Lung (tissue), 11 donors: ENCODE measurements at regions not wholly inside any gene's neighbourhood (a gene's known extent, or its start where the extent isn't known, plus 50 kb on each side); places are given as distances from the start of the nearest gene placed in this dataset.

ENCODE experiments used
- ATAC-seq: fragments of 200-7000 bp; cut with Tn5 transposase; one replicate; pipeline ENCODE4 v1.9.1; 2020; ENCODE audit warnings: moderate number of reproducible peaks; ENCODE audit not compliant: insufficient read depth, low FRiP score
- DNase-seq, 3 donors: peaks; one replicate each; pipeline ENCODE4 v3.0.0-alpha.2; 2013 to 2017
- H3K27ac ChIP-seq, 2 donors: one replicate each; pipeline ENCODE4 v1.5.1; 2013; ENCODE audit warnings: mild to moderate bottlenecking in 2 of 2, moderate library complexity in 2 of 2, control low read depth in 1 of 2, inconsistent platforms in 1 of 2, low read depth in 1 of 2, low read length in 1 of 2
- H3K27me3 ChIP-seq, 3 donors: one replicate each; pipeline ENCODE4 v1.5.1; 2013; ENCODE audit warnings: low read length in 2 of 3; ENCODE audit not compliant: control insufficient read depth in 3 of 3, insufficient read depth in 3 of 3
- H3K36me3 ChIP-seq, 4 donors: one replicate each; pipeline ENCODE4 v1.5.1; 2013; ENCODE audit warnings: low read length in 4 of 4, mild to moderate bottlenecking in 1 of 4, moderate library complexity in 1 of 4; ENCODE audit not compliant: control insufficient read depth in 4 of 4, insufficient read depth in 4 of 4
- H3K4me1 ChIP-seq, 5 donors: one replicate each; pipeline ENCODE4 v1.5.1; 2013; ENCODE audit warnings: low read length in 5 of 5, mild to moderate bottlenecking in 2 of 5, moderate library complexity in 1 of 5; ENCODE audit not compliant: control insufficient read depth in 5 of 5, insufficient read depth in 5 of 5
- H3K4me3 ChIP-seq: one replicate; pipeline ENCODE4 v1.5.1; 2013; ENCODE audit warnings: mild to moderate bottlenecking, control low read depth, moderate library complexity
- H3K9ac ChIP-seq, 2 donors: one replicate each; pipeline ENCODE4 v1.5.1; 2013; ENCODE audit warnings: low read length in 2 of 2, control low read depth in 1 of 2; ENCODE audit not compliant: insufficient read depth in 1 of 2
- H3K9me3 ChIP-seq, 4 donors: one replicate each; pipeline ENCODE4 v1.5.1; 2013; ENCODE audit warnings: low read length in 3 of 4, mild to moderate bottlenecking in 1 of 4, moderate library complexity in 1 of 4; ENCODE audit not compliant: control insufficient read depth in 4 of 4, insufficient read depth in 3 of 4
- CTCF ChIP-seq: IDR thresholded peaks from 2 replicates; pipeline ENCODE4 v1.5.1; 2012; ENCODE audit warnings: mild to moderate bottlenecking; ENCODE audit errors: control extremely low read depth, extremely low read depth
- WGBS, 2 donors: extraction: QIAGEN DNeasy Blood & Tissue Kit; methylation state at CpG; one replicate each; pipeline ENCODE4 v1.1.7; 2013; 5-methylcytosine and 5-hydroxymethylcytosine counted together
- donor health status: control.
- donor health status: control.
- donor health status: Bipolar disorder and iron deficiency.
- donor health status: healthy.
- donor health status: DM: yes; HTN: yes; CAD: no.

GRCh38 chr11:44446996-44447771 lies 118.3 kb upstream of the CD82 start:
- Histone ChIP-seq H3K4me3 (no peak overlapping the region), H3K9ac (no peak overlapping the region), H3K9me3 (no peaks in the 10 kb centered on the region), H3K27ac (no peak overlapping the region), H3K4me1 (peaks cover 0 to 5% (median 0%) of the 10 kb centered on the region in 5 donors), H3K27me3 (no peaks in the 10 kb centered on the region), H3K36me3 (no peaks in the 10 kb centered on the region)
- no peak for TF ChIP-seq CTCF
- DNase-seq (no peak), ATAC-seq (no peak)
- WGBS, 2 donors = 82 to 84% methylated on average over 9 of the region's 9 CpGs

GRCh38 chr11:44450295-44450932 lies 115.0 kb upstream of the CD82 start:
- DNase-seq (no peak), ATAC-seq (no peak)
- no peak for TF ChIP-seq CTCF
- WGBS, 2 donors = 76 to 84% methylated on average over 10 of the region's 10 CpGs
- Histone ChIP-seq H3K4me3 (no peak overlapping the region), H3K9me3 (no peaks in the 10 kb centered on the region), H3K27ac (no peak overlapping the region), H3K36me3 (no peaks in the 10 kb centered on the region), H3K4me1 (peaks cover 0 to 6% (median 0%) of the 10 kb centered on the region in 5 donors), H3K9ac (no peak overlapping the region), H3K27me3 (no peaks in the 10 kb centered on the region)

- Histone ChIP-seq H3K9ac (no peak overlapping the region), H3K4me1 (peaks cover 0 to 3% (median 0%) of the 10 kb centered on the region in 5 donors), H3K4me3 (no peak overlapping the region), H3K27me3 (no peaks in the 10 kb centered on the region), H3K27ac (no peak overlapping the region), H3K9me3 (no peaks in the 10 kb centered on the region), H3K36me3 (no peaks in the 10 kb centered on the region)
- WGBS, 2 donors = 90 to 93% methylated on average over 3 of the region's 3 CpGs
- ATAC-seq (no peak), DNase-seq (no peak)
- no peak for TF ChIP-seq CTCF
Observed at GRCh38 chr11:44451706-44452105, 113.8 kb upstream of the CD82 start.
